Stomach (tissue), 4 donors: ENCODE measurements at regions not wholly inside any gene's neighbourhood (a gene's known extent, or its start where the extent isn't known, plus 50 kb on each side); places are given as distances from the start of the nearest gene placed in this dataset.

Experiments used
- EP300 ChIP-seq: sonication (generic); formaldehyde crosslinking; IDR thresholded peaks from one replicate; pipeline ENCODE4 v1.6.1; 2017; ENCODE audit warnings: antibody characterized with exemption
- POLR2A ChIP-seq, 4 donors: fragments of 450-650 bp; IDR thresholded peaks; one replicate each; pipeline ENCODE4 v1.6.1; 2016; ENCODE audit warnings: antibody characterized with exemption in 4 of 4, control low read depth in 2 of 4, mild to moderate bottlenecking in 1 of 4, moderate library complexity in 1 of 4
- TF ChIP-seq, protein P1 (sequence below), 7 experiments: fragments of 450-650 bp in 4 of 7; fragments of 200-600 bp in 3 of 7; sonication (generic) in 3 of 7; IDR thresholded peaks; one replicate each; pipeline ENCODE4 v1.5.1; 2016 to 2019; ENCODE audit warnings: antibody characterized with exemption in 7 of 7, control low read depth in 2 of 7, mild to moderate bottlenecking in 1 of 7

DNA sequence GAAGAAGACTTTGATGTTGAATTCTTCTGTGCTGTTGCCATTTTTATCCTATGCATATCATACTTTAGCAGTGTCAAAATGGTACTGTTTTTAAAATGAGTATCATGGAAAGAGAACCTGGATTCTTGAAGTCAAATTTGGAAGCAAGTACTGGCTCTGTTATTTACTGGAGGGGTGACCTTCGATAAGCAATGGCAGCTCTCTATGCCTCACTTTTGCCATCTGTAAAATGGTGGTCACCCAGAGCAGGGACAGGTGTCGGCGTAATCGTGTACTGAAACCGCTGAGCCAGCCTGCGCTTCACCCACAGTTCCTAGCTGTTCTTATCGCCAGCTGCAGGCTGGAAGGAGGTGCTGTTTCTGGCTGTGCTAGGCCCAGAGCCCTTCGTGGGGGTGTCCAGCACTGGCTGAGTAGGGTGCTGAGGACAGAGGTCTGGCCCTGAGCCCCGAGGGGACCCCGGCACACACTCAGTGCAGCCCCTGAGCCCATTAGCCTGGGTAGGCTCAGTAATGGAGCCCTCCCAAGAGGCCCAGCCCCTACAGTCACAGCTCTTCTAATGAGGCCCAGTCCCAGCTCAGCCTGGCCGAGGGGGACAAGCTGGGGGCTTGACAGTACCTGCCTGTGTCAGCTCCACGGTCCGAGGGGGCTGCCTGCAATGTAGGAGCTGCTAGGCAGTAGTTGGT, 183.5 kb downstream of the PHETA1 start:
- TF ChIP-seq EP300: no peak
- no peak for TF ChIP-seq POLR2A (IDR thresholded peaks at IDR 0.05)
- TF ChIP-seq, protein P1, sequence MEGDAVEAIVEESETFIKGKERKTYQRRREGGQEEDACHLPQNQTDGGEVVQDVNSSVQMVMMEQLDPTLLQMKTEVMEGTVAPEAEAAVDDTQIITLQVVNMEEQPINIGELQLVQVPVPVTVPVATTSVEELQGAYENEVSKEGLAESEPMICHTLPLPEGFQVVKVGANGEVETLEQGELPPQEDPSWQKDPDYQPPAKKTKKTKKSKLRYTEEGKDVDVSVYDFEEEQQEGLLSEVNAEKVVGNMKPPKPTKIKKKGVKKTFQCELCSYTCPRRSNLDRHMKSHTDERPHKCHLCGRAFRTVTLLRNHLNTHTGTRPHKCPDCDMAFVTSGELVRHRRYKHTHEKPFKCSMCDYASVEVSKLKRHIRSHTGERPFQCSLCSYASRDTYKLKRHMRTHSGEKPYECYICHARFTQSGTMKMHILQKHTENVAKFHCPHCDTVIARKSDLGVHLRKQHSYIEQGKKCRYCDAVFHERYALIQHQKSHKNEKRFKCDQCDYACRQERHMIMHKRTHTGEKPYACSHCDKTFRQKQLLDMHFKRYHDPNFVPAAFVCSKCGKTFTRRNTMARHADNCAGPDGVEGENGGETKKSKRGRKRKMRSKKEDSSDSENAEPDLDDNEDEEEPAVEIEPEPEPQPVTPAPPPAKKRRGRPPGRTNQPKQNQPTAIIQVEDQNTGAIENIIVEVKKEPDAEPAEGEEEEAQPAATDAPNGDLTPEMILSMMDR (IDR thresholded peaks at IDR 0.05): no peak
